K562 (cell line): ENCODE measurements at regions not wholly inside any gene's neighbourhood (a gene's known extent, or its start where the extent isn't known, plus 50 kb on each side); places are given as distances from the start of the nearest gene placed in this dataset.
"Not testable (repeated sequence)": the region's sequence is repeated elsewhere in the genome, so short reads cannot be mapped to it uniquely, and the experiment has no call there.

Source experiments
- ATAC-seq: fragments of 200-7000 bp; cut with Tn5 transposase; 3 replicates; pipeline ENCODE4 v1.9.1; 2020; ENCODE audit warnings: moderate library complexity
- BruUV-seq: library from RNA; stranded (reverse); fragments of 400-500 nt; replicated peaks from 2 replicates; lab custom pipeline; 2021; lab: Mats Ljungman, UMichigan
- CTCF ChIA-PET: fragments of 300-600 bp; formaldehyde crosslinking; extraction: SDS; loops from one replicate; lab custom pipeline; 2021; ENCODE audit warnings: low intra/inter-chr PET ratio; lab: Yijun Ruan, JAX
- POLR2A ChIA-PET: fragments of 300-600, 350-650 bp; sonication (Branson Sonifier 250); formaldehyde crosslinking; extraction: SDS; loops from one replicate; lab custom pipeline; 2021; ENCODE audit warnings: antibody characterized with exemption, inconsistent platforms; lab: Yijun Ruan, JAX
- DNase-seq, 4 experiments: peaks; one replicate each; pipeline versions ENCODE4 v3.0.0 to v3.0.0-alpha.2; 2011 to 2018; ENCODE audit warnings: low spot score in 3 of 4, mixed read lengths in 3 of 4; ENCODE audit errors: extremely low read depth in 1 of 4
- FAIRE-seq: peaks from 2 replicates; lab custom pipeline; 2011; peaks lifted over from hg19 to GRCh38; lab: Jason Lieb, UNC
- H2AFZ ChIP-seq: 2 replicates; pipeline ENCODE4 v1.6.0; 2011; ENCODE audit warnings: low read depth, low read length, control low read depth, inconsistent platforms
- H3K27ac ChIP-seq: fragments of 200-600 bp; 3 replicates; pipeline ENCODE4 v1.8.0; 2011; ENCODE audit warnings: low read depth, mild to moderate bottlenecking, control low read depth, inconsistent platforms, low read length, moderate library complexity, mixed read lengths; ENCODE audit errors: extremely low read depth
- H3K27me3 ChIP-seq, 2 experiments: fragments of 300-600 bp in 1 of 2; 2 replicates in 1 of 2; 3 replicates in 1 of 2; pipeline versions ENCODE4 v1.6.0 to v1.8.0; 2011; ENCODE audit warnings: inconsistent platforms in 2 of 2, low read length in 2 of 2, mild to moderate bottlenecking in 1 of 2, mixed read lengths in 1 of 2, moderate library complexity in 1 of 2; ENCODE audit not compliant: control insufficient read depth in 2 of 2, insufficient read depth in 2 of 2
- H3K36me3 ChIP-seq: fragments of 300-600 bp; 3 replicates; pipeline ENCODE4 v1.8.0; 2011; ENCODE audit warnings: mild to moderate bottlenecking, low read length, inconsistent platforms; ENCODE audit not compliant: control insufficient read depth, insufficient read depth
- H3K4me1 ChIP-seq, 2 experiments: fragments of 200-600 bp in 1 of 2; replicated peaks in 1 of 2; 2 replicates in 1 of 2; 3 replicates in 1 of 2; pipeline versions ENCODE4 v1.5.1 to v1.8.0; 2011; ENCODE audit warnings: inconsistent platforms in 2 of 2, low read length in 2 of 2, mild to moderate bottlenecking in 1 of 2, mixed read lengths in 1 of 2, moderate library complexity in 1 of 2; ENCODE audit not compliant: control insufficient read depth in 2 of 2, insufficient read depth in 2 of 2
- H3K4me2 ChIP-seq: 2 replicates; pipeline ENCODE4 v1.6.1; 2011; ENCODE audit warnings: low read length, control low read depth, inconsistent platforms, mixed read lengths; ENCODE audit not compliant: insufficient read depth
- H3K4me3 ChIP-seq: fragments of 200-600 bp; sonication (generic), shearing (Covaris generic); 2 replicates; pipeline ENCODE4 v1.5.1; 2016; ENCODE audit warnings: control low read depth, inconsistent platforms
- H3K79me2 ChIP-seq: fragments of 200-600 bp; 3 replicates; pipeline ENCODE4 v1.8.0; 2011; ENCODE audit warnings: low read length, inconsistent platforms; ENCODE audit not compliant: control insufficient read depth, insufficient read depth
- H3K9ac ChIP-seq, 2 experiments: 2 replicates each; pipeline versions ENCODE4 v1.6.0 to v1.6.1; 2011; ENCODE audit warnings: low read depth in 2 of 2, low read length in 2 of 2, control low read depth in 1 of 2, inconsistent platforms in 1 of 2, mild to moderate bottlenecking in 1 of 2, mixed read lengths in 1 of 2; ENCODE audit not compliant: insufficient read depth in 1 of 2
- H3K9me1 ChIP-seq: one replicate; pipeline ENCODE4 v1.6.0; 2011; ENCODE audit warnings: inconsistent platforms, mild to moderate bottlenecking, low read length, moderate library complexity; ENCODE audit not compliant: control insufficient read depth, insufficient read depth
- H3K9me3 ChIP-seq: replicated peaks from 2 replicates; pipeline ENCODE4 v1.5.1; 2011; ENCODE audit warnings: low read depth, low read length, inconsistent platforms; ENCODE audit not compliant: control insufficient read depth, insufficient read depth
- H4K20me1 ChIP-seq: replicated peaks from 2 replicates; pipeline ENCODE4 v1.6.1; 2011; ENCODE audit warnings: low read length, inconsistent platforms, mixed read lengths; ENCODE audit not compliant: control insufficient read depth, insufficient read depth
- C11orf30 ChIP-seq: fragments of 450-650 bp; IDR thresholded peaks from 2 replicates; pipeline ENCODE4 v1.6.1; 2016; ENCODE audit warnings: low read depth, mild to moderate bottlenecking
- MAFF ChIP-seq: IDR thresholded peaks from 2 replicates; pipeline ENCODE4 v1.6.1; 2012; ENCODE audit warnings: low read length, improper control_type of control experiment
- MAFG ChIP-seq: fragments of 450-650 bp; conservative IDR thresholded peaks from 2 replicates; pipeline ENCODE4 v1.6.1; 2016; ENCODE audit warnings: missing genetic modification characterization, missing compliant biosample characterization
- NFIC ChIP-seq: fragments of 450-650 bp; IDR thresholded peaks from 2 replicates; pipeline ENCODE4 v1.6.1; 2017; ENCODE audit warnings: mild to moderate bottlenecking, inconsistent platforms
- NFIX ChIP-seq: fragments of 250-450 bp; sonication (Bioruptor Pico); IDR thresholded peaks from 2 replicates; pipeline ENCODE4 v1.4.0; 2020; ENCODE audit warnings: low read depth, mild to moderate bottlenecking, moderate library complexity
- ZNF316 ChIP-seq: fragments of 450-650 bp; IDR thresholded peaks from 2 replicates; pipeline ENCODE4 v1.6.1; 2016
- WGBS: fragments of 100-300 bp; shearing (Covaris generic); methylation state at CpG from one replicate; pipeline ENCODE4 v1.1.6; 2016; ENCODE audit warnings: low coverage, mixed read lengths; ENCODE audit not compliant: insufficient coverage; ENCODE audit errors: missing lambda C conversion rate; 5-methylcytosine and 5-hydroxymethylcytosine counted together
- in situ Hi-C: fragments of 300-500 bp; cut with MboI; formaldehyde crosslinking; loops from 4 replicates; pipeline ENCODE4 v1.15.0; 2018; ENCODE audit warnings: inconsistent platforms, mixed read lengths
- intact Hi-C: fragments of 100-400 bp; cut with micrococcal nuclease; formaldehyde crosslinking; loops from 2 replicates; pipeline ENCODE4 v1.14.2; 2022

- H3K4me2 ChIP-seq, ATAC-seq, H3K4me1 ChIP-seq, CTCF ChIA-PET, POLR2A ChIA-PET, DNase-seq, H3K4me3 ChIP-seq, H3K9me3 ChIP-seq, BruUV-seq, H3K79me2 ChIP-seq, FAIRE-seq, H2AFZ ChIP-seq, H4K20me1 ChIP-seq, H3K36me3 ChIP-seq, H3K27me3 ChIP-seq, in situ Hi-C loops, H3K27ac ChIP-seq, intact Hi-C loops, H3K9me1 ChIP-seq, H3K9ac ChIP-seq: not testable (repeated sequence)
- WGBS = 0% methylated on average over 6 of the region's 6 CpGs
- peak; percentile 19; the same call in 1 of the 2 replicates for TF ChIP-seq ZNF316
- peak; percentile 78 for TF ChIP-seq NFIC
- peak; percentile 29; the same call in 1 of the 2 replicates for TF ChIP-seq MAFF
- TF ChIP-seq MAFG (tag) = 0 out of 2 replicates have a peak, but pooled peaks have one; percentile 18
- TF ChIP-seq NFIX (CRISPR knock-in tag) = peak; percentile 50
- TF ChIP-seq C11orf30 = peak; percentile 30; the same call in 1 of the 2 replicates
These were observed 173.4 kb downstream of the ZNF37A start for GRCh38 chr10:38267555-38267954.

GRCh38 chr10:38271031-38271430, 176.9 kb downstream of the ZNF37A start:
- CTCF ChIA-PET, H3K27ac ChIP-seq: not testable (repeated sequence)

GRCh38 chr10:38274879-38275278, 180.7 kb downstream of the ZNF37A start:
- 0% methylated on average over 2 of the region's 2 CpGs for WGBS
- H3K79me2 ChIP-seq, H2AFZ ChIP-seq, FAIRE-seq, DNase-seq, H3K4me2 ChIP-seq, CTCF ChIA-PET, H3K4me3 ChIP-seq, POLR2A ChIA-PET, BruUV-seq, H3K4me1 ChIP-seq, H3K9me3 ChIP-seq, H3K9me1 ChIP-seq, H3K27me3 ChIP-seq, H3K27ac ChIP-seq, H3K36me3 ChIP-seq, intact Hi-C loops, H4K20me1 ChIP-seq, ATAC-seq, H3K9ac ChIP-seq: not testable (repeated sequence)
- in situ Hi-C loops = loop anchor here (5.0 kb wide), 1 partner anchor 697 kb away; no protein-coding TSS in a partner anchor

More at GRCh38 chr10:38271031-38271430, 176.9 kb downstream of the ZNF37A start:
- H3K9ac ChIP-seq, H3K79me2 ChIP-seq, POLR2A ChIA-PET, H3K9me1 ChIP-seq, in situ Hi-C loops, H3K9me3 ChIP-seq, H3K36me3 ChIP-seq, H3K27me3 ChIP-seq, H3K4me1 ChIP-seq, intact Hi-C loops, DNase-seq, H3K4me3 ChIP-seq, BruUV-seq, FAIRE-seq, H2AFZ ChIP-seq, H3K4me2 ChIP-seq, ATAC-seq, H4K20me1 ChIP-seq: not testable (repeated sequence)
- 0% methylated on average over 3 of the region's 3 CpGs for WGBS
